Endothelial cell of umbilical vein (primary cell): ENCODE measurements at regions not wholly inside any gene's neighbourhood (a gene's known extent, or its start where the extent isn't known, plus 50 kb on each side); places are given as distances from the start of the nearest gene placed in this dataset.

Source experiments
- BruUV-seq: library from RNA; stranded (reverse); fragments of 400-500 nt; replicated peaks from 2 replicates; lab custom pipeline; 2021; lab: Mats Ljungman, UMichigan
- CTCF ChIA-PET: fragments of 300-600, 350-600 bp; sonication (Branson Sonifier 250); formaldehyde crosslinking; loops from one replicate; lab custom pipeline; 2021; ENCODE audit warnings: antibody characterized with exemption, inconsistent platforms; lab: Charles Lee
- POLR2A ChIA-PET: fragments of 300-600, 350-600 bp; sonication (Branson Sonifier 250); formaldehyde crosslinking; loops from one replicate; lab custom pipeline; 2021; ENCODE audit warnings: antibody characterized with exemption, inconsistent platforms; lab: Charles Lee
- DNase-seq: peaks from one replicate; pipeline ENCODE4 v3.0.0-alpha.2; 2011; ENCODE audit warnings: low read depth, low spot score
- FAIRE-seq: peaks from 2 replicates; lab custom pipeline; 2011; peaks lifted over from hg19 to GRCh38; lab: Jason Lieb, UNC
- H2AFZ ChIP-seq: 2 replicates; pipeline ENCODE4 v1.6.0; 2012; ENCODE audit warnings: low read depth, low read length, control low read depth, inconsistent platforms
- H3K27ac ChIP-seq: 2 replicates; pipeline ENCODE4 v1.5.1; 2011; ENCODE audit warnings: low read depth, mild to moderate bottlenecking, control low read depth, low read length, moderate library complexity; ENCODE audit not compliant: insufficient read depth
- H3K27me3 ChIP-seq, 2 experiments: 2 replicates each; pipeline versions ENCODE4 v1.6.0 to v1.6.1; 2011; ENCODE audit warnings: low read length in 2 of 2, mixed read lengths in 1 of 2; ENCODE audit not compliant: control insufficient read depth in 2 of 2, insufficient read depth in 2 of 2
- H3K36me3 ChIP-seq, 2 experiments: 2 replicates in 1 of 2; 3 replicates in 1 of 2; pipeline ENCODE4 v1.5.1; 2011; ENCODE audit warnings: low read length in 2 of 2, mild to moderate bottlenecking in 1 of 2, moderate library complexity in 1 of 2; ENCODE audit not compliant: control insufficient read depth in 2 of 2, insufficient read depth in 2 of 2; ENCODE audit errors: extremely low read depth in 1 of 2
- H3K4me1 ChIP-seq: 3 replicates; pipeline ENCODE4 v1.5.1; 2011; ENCODE audit warnings: mild to moderate bottlenecking, low read length; ENCODE audit not compliant: control insufficient read depth, insufficient read depth; ENCODE audit errors: extremely low read depth
- H3K4me2 ChIP-seq: 2 replicates; pipeline ENCODE4 v1.6.1; 2011; ENCODE audit warnings: low read length, control low read depth, mixed read lengths; ENCODE audit not compliant: insufficient read depth
- H3K4me3 ChIP-seq, 3 experiments: fragments of 200-600 bp in 1 of 3; sonication (generic), shearing (Covaris generic) in 1 of 3; replicated peaks in 1 of 3; 2 replicates each; pipeline ENCODE4 v1.5.1; 2011 to 2016; ENCODE audit warnings: control low read depth in 3 of 3, low read length in 3 of 3, mild to moderate bottlenecking in 2 of 3, inconsistent platforms in 1 of 3, low read depth in 1 of 3, moderate library complexity in 1 of 3; ENCODE audit not compliant: insufficient read depth in 1 of 3
- H3K79me2 ChIP-seq: 2 replicates; pipeline ENCODE4 v1.6.0; 2012; ENCODE audit warnings: low read length, inconsistent platforms; ENCODE audit not compliant: control insufficient read depth, insufficient read depth
- H3K9ac ChIP-seq: replicated peaks from 2 replicates; pipeline ENCODE3; 2011; ENCODE audit warnings: low read length, control low read depth; ENCODE audit not compliant: insufficient read depth; ENCODE audit errors: extremely low read depth
- H3K9me1 ChIP-seq: replicated peaks from 3 replicates; pipeline ENCODE4 v1.6.0; 2011; ENCODE audit warnings: mild to moderate bottlenecking, low read length; ENCODE audit not compliant: control insufficient read depth, insufficient read depth; ENCODE audit errors: extremely low read depth
- H3K9me3 ChIP-seq: replicated peaks from 2 replicates; pipeline ENCODE4 v1.5.1; 2012; ENCODE audit warnings: low read length, inconsistent platforms; ENCODE audit not compliant: control insufficient read depth, insufficient read depth
- H4K20me1 ChIP-seq: replicated peaks from 2 replicates; pipeline ENCODE3; 2011; ENCODE audit warnings: mild to moderate bottlenecking, low read length; ENCODE audit not compliant: control insufficient read depth, insufficient read depth; ENCODE audit errors: extremely low read depth
- EZH2 ChIP-seq: IDR thresholded peaks from 2 replicates; pipeline ENCODE4 v1.6.1; 2012; ENCODE audit warnings: borderline replicate concordance, low read depth, mild to moderate bottlenecking, moderate library complexity, low read length, inconsistent platforms; ENCODE audit not compliant: severe bottlenecking
- FOS ChIP-seq: IDR thresholded peaks from 2 replicates; pipeline ENCODE4 v1.6.1; 2011; ENCODE audit warnings: mild to moderate bottlenecking, low read length, moderate library complexity, borderline replicate concordance; ENCODE audit not compliant: insufficient read depth
- GATA2 ChIP-seq: IDR thresholded peaks from 2 replicates; pipeline ENCODE4 v1.7.0; 2011; ENCODE audit warnings: low read depth, mild to moderate bottlenecking, moderate library complexity, mixed read lengths, low read length; ENCODE audit not compliant: insufficient read length, insufficient read depth
- JUN ChIP-seq: IDR thresholded peaks from 2 replicates; pipeline ENCODE4 v1.6.1; 2011; ENCODE audit warnings: borderline replicate concordance, low read depth; ENCODE audit not compliant: insufficient read length, insufficient read depth
- MYC ChIP-seq: IDR thresholded peaks from one replicate; pipeline ENCODE4 v1.6.1; 2011; ENCODE audit warnings: mild to moderate bottlenecking, low read depth, low read length
- POLR2A ChIP-seq: IDR thresholded peaks from 2 replicates; pipeline ENCODE4 v1.6.1; 2012; ENCODE audit warnings: low read depth, mild to moderate bottlenecking, control low read depth, low read length
- POLR2AphosphoS5 ChIP-seq: IDR thresholded peaks from 2 replicates; pipeline ENCODE4 v1.6.1; 2012; ENCODE audit warnings: low read depth, mild to moderate bottlenecking, control low read depth, low read length, moderate library complexity; ENCODE audit not compliant: insufficient read depth
- dilution Hi-C: fragments of 300-500 bp; cut with MboI; formaldehyde crosslinking; loops from one replicate; pipeline ENCODE4 v1.15.0; 2019; ENCODE audit warnings: low sequenced_read_pairs; ENCODE audit not compliant: extremely low pct_ligation_motif_present
- intact Hi-C: fragments of 100-400 bp; cut with micrococcal nuclease; formaldehyde crosslinking; loops from one replicate; pipeline ENCODE4 v1.10.0; 2022
- TF ChIP-seq, protein P1 (sequence below): IDR thresholded peaks from 2 replicates; pipeline ENCODE4 v1.6.1; 2011; ENCODE audit not compliant: insufficient read depth, insufficient read length
- TF ChIP-seq, protein P2 (sequence below), 2 donors: IDR thresholded peaks; 1 replicate in 1 of 2; 2 replicates in 1 of 2; pipeline ENCODE4 v1.5.1; 2011; ENCODE audit warnings: low read length in 2 of 2, mild to moderate bottlenecking in 2 of 2, moderate library complexity in 2 of 2, control low read depth in 1 of 2, inconsistent platforms in 1 of 2, low read depth in 1 of 2; ENCODE audit not compliant: insufficient read depth in 1 of 2; ENCODE audit errors: extremely low read depth in 1 of 2

DNA sequence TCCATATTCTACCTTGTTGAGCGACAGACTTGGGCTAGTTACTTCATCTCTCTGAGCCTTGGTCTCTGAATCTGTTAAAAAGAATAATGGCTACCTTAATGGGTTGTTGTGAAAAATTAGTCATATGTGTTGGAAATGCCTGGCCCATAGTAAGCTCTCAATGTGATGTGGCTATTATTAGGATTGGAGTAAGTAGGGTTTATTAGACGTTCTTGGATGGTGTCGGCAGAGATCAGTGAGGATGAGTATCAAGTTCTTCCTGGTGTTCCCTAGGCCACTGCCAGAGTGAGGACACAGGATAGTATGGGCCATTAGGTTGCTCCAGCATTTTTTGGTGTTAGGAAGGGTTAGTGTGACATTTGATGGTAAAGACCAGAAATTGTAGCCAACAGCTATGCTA, 121.1 kb upstream of the DUSP10 start:
- POLR2A ChIA-PET, result interaction anchor here (0.6 kb wide), 1 partner anchor 35 kb away, joined by 3 read pairs; no protein-coding TSS in a partner anchor

More for the DNA sequence above, 121.1 kb upstream of the DUSP10 start:
- TF ChIP-seq POLR2A (no peak), POLR2AphosphoS5 (no peak), EZH2 (no peak), GATA2 (no peak), FOS (no peak), JUN (no peak), MYC (no peak)
- TF ChIP-seq, protein P1, sequence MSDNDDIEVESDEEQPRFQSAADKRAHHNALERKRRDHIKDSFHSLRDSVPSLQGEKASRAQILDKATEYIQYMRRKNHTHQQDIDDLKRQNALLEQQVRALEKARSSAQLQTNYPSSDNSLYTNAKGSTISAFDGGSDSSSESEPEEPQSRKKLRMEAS, result no peak
- TF ChIP-seq, protein P2, sequence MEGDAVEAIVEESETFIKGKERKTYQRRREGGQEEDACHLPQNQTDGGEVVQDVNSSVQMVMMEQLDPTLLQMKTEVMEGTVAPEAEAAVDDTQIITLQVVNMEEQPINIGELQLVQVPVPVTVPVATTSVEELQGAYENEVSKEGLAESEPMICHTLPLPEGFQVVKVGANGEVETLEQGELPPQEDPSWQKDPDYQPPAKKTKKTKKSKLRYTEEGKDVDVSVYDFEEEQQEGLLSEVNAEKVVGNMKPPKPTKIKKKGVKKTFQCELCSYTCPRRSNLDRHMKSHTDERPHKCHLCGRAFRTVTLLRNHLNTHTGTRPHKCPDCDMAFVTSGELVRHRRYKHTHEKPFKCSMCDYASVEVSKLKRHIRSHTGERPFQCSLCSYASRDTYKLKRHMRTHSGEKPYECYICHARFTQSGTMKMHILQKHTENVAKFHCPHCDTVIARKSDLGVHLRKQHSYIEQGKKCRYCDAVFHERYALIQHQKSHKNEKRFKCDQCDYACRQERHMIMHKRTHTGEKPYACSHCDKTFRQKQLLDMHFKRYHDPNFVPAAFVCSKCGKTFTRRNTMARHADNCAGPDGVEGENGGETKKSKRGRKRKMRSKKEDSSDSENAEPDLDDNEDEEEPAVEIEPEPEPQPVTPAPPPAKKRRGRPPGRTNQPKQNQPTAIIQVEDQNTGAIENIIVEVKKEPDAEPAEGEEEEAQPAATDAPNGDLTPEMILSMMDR (IDR thresholded peaks at IDR 0.05; ENCODE audit: extremely low read depth in 1 of 2, insufficient read depth in 1 of 2, low read depth in 1 of 2, low read length in 2 of 2), result no peak
- H2AFZ ChIP-seq, result no peak overlapping the region
- FAIRE-seq, result no peak
- H4K20me1 ChIP-seq, result no peaks in the 10 kb centered on the region
- no peaks in the 10 kb centered on the region for H3K4me1 ChIP-seq
- dilution Hi-C loops (no loop called here), intact Hi-C loops (no loop called here)
- H3K9ac ChIP-seq, result no peak overlapping the region
- no peak for DNase-seq
- no peak overlapping the region for H3K4me3 ChIP-seq
- no peak overlapping the region for H3K4me2 ChIP-seq
- no peaks in the 10 kb centered on the region for H3K36me3 ChIP-seq
- no peaks in the 10 kb centered on the region for H3K9me3 ChIP-seq
- peaks cover 0 to 2% of the 10 kb centered on the region in 2 experiments for H3K27me3 ChIP-seq
- no peaks in the 10 kb centered on the region for H3K79me2 ChIP-seq
- no peaks in the 10 kb centered on the region for H3K9me1 ChIP-seq
- H3K27ac ChIP-seq, result no peak overlapping the region
- CTCF ChIA-PET, result no interaction called here
- no TSS peak for BruUV-seq
